WTC11 (cell line): ENCODE measurements at regions not wholly inside any gene's neighbourhood (a gene's known extent, or its start where the extent isn't known, plus 50 kb on each side); places are given as distances from the start of the nearest gene placed in this dataset.

ENCODE experiments used
- ATAC-seq: fragments of 200-7000 bp; cut with Tn5 transposase; 2 replicates; pipeline ENCODE4 v1.10.0; 2021; ENCODE audit warnings: mild to moderate bottlenecking, moderate library complexity
- CTCF ChIA-PET: fragments of 300-600 bp; sonication (Branson Sonifier 250); formaldehyde crosslinking; loops from one replicate; lab custom pipeline; 2021; ENCODE audit warnings: antibody characterized with exemption; lab: Charles Lee
- POLR2A ChIA-PET: fragments of 350-600 bp; sonication (Branson Sonifier 250); formaldehyde crosslinking; loops from one replicate; lab custom pipeline; 2021; ENCODE audit warnings: antibody characterized with exemption; lab: Charles Lee
- DNase-seq: peaks from one replicate; pipeline ENCODE4 v3.0.0; 2021; ENCODE audit warnings: low spot score
- H3K27ac Mint-ChIP-seq: 2 replicates; pipeline ENCODE4 v1.8.0; 2021; ENCODE audit warnings: mixed read lengths
- H3K27me3 Mint-ChIP-seq: 2 replicates; pipeline ENCODE4 v1.8.0; 2021; ENCODE audit warnings: low read depth, mild to moderate bottlenecking, moderate library complexity, mixed read lengths
- H3K36me3 Mint-ChIP-seq: 2 replicates; pipeline ENCODE4 v1.8.0; 2021; ENCODE audit warnings: mixed read lengths
- H3K4me1 Mint-ChIP-seq: 2 replicates; pipeline ENCODE4 v1.8.0; 2022; ENCODE audit warnings: mixed read lengths
- H3K4me3 Mint-ChIP-seq: 2 replicates; pipeline ENCODE4 v1.8.0; 2021; ENCODE audit warnings: mild to moderate bottlenecking, moderate library complexity, mixed read lengths
- H3K9me3 Mint-ChIP-seq: 2 replicates; pipeline ENCODE4 v1.8.0; 2021; ENCODE audit warnings: mixed read lengths
- ATF1 ChIP-seq: sonication (generic); formaldehyde crosslinking; IDR thresholded peaks from 2 replicates; pipeline ENCODE4 v1.8.1; 2023; ENCODE audit warnings: mild to moderate bottlenecking, moderate library complexity, missing genetic modification reagents
- CBFB ChIP-seq: sonication (generic); formaldehyde crosslinking; IDR thresholded peaks from 2 replicates; pipeline ENCODE4 v1.8.1; 2022; ENCODE audit warnings: mild to moderate bottlenecking, low read depth, missing genetic modification reagents
- ERG ChIP-seq: fragments of 250-450 bp; sonication (Bioruptor Pico); IDR thresholded peaks from 2 replicates; pipeline ENCODE4 v1.8.0; 2021; ENCODE audit warnings: mild to moderate bottlenecking
- KAT7 ChIP-seq: sonication (generic); formaldehyde crosslinking; IDR thresholded peaks from 2 replicates; pipeline ENCODE4 v1.8.1; 2023; ENCODE audit warnings: missing genetic modification reagents, mild to moderate bottlenecking, borderline replicate concordance
- MAX ChIP-seq: sonication (generic); formaldehyde crosslinking; IDR thresholded peaks from 2 replicates; pipeline ENCODE4 v1.8.0; 2022; ENCODE audit warnings: mild to moderate bottlenecking, missing genetic modification reagents
- MYBL2 ChIP-seq: sonication (generic); formaldehyde crosslinking; IDR thresholded peaks from 2 replicates; pipeline ENCODE4 v1.8.1; 2023; ENCODE audit warnings: mild to moderate bottlenecking, moderate library complexity, missing genetic modification reagents
- NFATC4 ChIP-seq: fragments of 250-450 bp; sonication (Bioruptor Pico); IDR thresholded peaks from 2 replicates; pipeline ENCODE4 v1.9.0; 2021; ENCODE audit warnings: mild to moderate bottlenecking
- NFYB ChIP-seq: sonication (generic); formaldehyde crosslinking; conservative IDR thresholded peaks from 2 replicates; pipeline ENCODE4 v1.8.0; 2022; ENCODE audit warnings: low read depth, missing genetic modification reagents
- OVOL2 ChIP-seq: fragments of 250-450 bp; sonication (Bioruptor Pico); IDR thresholded peaks from 2 replicates; pipeline ENCODE4 v1.9.0; 2021; ENCODE audit warnings: mild to moderate bottlenecking, borderline replicate concordance
- ZMAT4 ChIP-seq: fragments of 250-450 bp; sonication (Bioruptor Pico); IDR thresholded peaks from 2 replicates; pipeline ENCODE4 v1.9.0; 2021; ENCODE audit warnings: mild to moderate bottlenecking
- TF ChIP-seq, protein P1 (sequence below): sonication (generic); formaldehyde crosslinking; IDR thresholded peaks from 2 replicates; pipeline ENCODE4 v1.8.0; 2022; ENCODE audit warnings: mild to moderate bottlenecking, missing genetic modification reagents
- TF ChIP-seq, protein P2 (sequence below): fragments of 250-450 bp; sonication (Bioruptor Pico); IDR thresholded peaks from 2 replicates; pipeline ENCODE4 v1.9.0; 2021; ENCODE audit warnings: mild to moderate bottlenecking, borderline replicate concordance
- TF ChIP-seq, protein P3 (sequence below): fragments of 250-450 bp; sonication (Bioruptor Pico); IDR thresholded peaks from 2 replicates; pipeline ENCODE4 v2.1.2; 2022; ENCODE audit warnings: mild to moderate bottlenecking, moderate library complexity
- TF ChIP-seq, protein P4 (sequence below): sonication (generic); formaldehyde crosslinking; IDR thresholded peaks from 2 replicates; pipeline ENCODE4 v1.8.1; 2023; ENCODE audit warnings: mild to moderate bottlenecking, missing genetic modification reagents, moderate library complexity
- TF ChIP-seq, protein P5 (sequence below): sonication (generic); formaldehyde crosslinking; IDR thresholded peaks from 2 replicates; pipeline ENCODE4 v1.8.0; 2022; ENCODE audit warnings: missing genetic modification reagents

DNA sequence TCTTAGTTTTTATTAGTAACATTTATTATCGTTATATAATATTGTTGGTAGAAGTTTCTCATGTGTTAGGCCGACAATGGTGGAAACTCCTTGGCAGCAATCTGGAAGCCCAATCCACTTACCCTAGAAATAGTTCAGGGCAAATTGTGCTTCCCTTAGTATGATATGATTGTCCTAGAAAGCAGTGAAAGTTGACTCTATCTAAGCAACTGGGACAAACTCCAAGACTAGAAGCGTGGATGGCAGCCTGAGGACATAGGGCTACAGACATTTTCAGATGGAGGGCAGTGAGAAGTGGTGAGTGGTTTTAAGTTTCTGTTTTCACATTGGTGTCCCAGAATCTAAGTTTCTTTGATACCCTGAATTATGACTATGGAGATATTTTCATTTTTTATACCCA, 63.3 kb upstream of the TRPC3 start:
- H3K4me1 Mint-ChIP-seq, result no peaks in the 10 kb centered on the region
- CTCF ChIA-PET, result no interaction called here
- TF ChIP-seq MAX (CRISPR knock-in tag), result no peak
- TF ChIP-seq MYBL2, result no peak
- TF ChIP-seq ZMAT4 (CRISPR knock-in tag), result no peak
- no peak for TF ChIP-seq NFYB (CRISPR knock-in tag)
- TF ChIP-seq, protein P1, sequence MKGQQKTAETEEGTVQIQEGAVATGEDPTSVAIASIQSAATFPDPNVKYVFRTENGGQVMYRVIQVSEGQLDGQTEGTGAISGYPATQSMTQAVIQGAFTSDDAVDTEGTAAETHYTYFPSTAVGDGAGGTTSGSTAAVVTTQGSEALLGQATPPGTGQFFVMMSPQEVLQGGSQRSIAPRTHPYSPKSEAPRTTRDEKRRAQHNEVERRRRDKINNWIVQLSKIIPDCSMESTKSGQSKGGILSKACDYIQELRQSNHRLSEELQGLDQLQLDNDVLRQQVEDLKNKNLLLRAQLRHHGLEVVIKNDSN, result no peak
- TF ChIP-seq NFATC4 (CRISPR knock-in tag), result no peak
- TF ChIP-seq ATF1, result no peak
- TF ChIP-seq, protein P2, sequence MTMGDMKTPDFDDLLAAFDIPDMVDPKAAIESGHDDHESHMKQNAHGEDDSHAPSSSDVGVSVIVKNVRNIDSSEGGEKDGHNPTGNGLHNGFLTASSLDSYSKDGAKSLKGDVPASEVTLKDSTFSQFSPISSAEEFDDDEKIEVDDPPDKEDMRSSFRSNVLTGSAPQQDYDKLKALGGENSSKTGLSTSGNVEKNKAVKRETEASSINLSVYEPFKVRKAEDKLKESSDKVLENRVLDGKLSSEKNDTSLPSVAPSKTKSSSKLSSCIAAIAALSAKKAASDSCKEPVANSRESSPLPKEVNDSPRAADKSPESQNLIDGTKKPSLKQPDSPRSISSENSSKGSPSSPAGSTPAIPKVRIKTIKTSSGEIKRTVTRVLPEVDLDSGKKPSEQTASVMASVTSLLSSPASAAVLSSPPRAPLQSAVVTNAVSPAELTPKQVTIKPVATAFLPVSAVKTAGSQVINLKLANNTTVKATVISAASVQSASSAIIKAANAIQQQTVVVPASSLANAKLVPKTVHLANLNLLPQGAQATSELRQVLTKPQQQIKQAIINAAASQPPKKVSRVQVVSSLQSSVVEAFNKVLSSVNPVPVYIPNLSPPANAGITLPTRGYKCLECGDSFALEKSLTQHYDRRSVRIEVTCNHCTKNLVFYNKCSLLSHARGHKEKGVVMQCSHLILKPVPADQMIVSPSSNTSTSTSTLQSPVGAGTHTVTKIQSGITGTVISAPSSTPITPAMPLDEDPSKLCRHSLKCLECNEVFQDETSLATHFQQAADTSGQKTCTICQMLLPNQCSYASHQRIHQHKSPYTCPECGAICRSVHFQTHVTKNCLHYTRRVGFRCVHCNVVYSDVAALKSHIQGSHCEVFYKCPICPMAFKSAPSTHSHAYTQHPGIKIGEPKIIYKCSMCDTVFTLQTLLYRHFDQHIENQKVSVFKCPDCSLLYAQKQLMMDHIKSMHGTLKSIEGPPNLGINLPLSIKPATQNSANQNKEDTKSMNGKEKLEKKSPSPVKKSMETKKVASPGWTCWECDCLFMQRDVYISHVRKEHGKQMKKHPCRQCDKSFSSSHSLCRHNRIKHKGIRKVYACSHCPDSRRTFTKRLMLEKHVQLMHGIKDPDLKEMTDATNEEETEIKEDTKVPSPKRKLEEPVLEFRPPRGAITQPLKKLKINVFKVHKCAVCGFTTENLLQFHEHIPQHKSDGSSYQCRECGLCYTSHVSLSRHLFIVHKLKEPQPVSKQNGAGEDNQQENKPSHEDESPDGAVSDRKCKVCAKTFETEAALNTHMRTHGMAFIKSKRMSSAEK (CRISPR knock-in tag), result no peak
- no peak for TF ChIP-seq KAT7
- TF ChIP-seq ERG (CRISPR knock-in tag), result no peak
- TF ChIP-seq, protein P3, sequence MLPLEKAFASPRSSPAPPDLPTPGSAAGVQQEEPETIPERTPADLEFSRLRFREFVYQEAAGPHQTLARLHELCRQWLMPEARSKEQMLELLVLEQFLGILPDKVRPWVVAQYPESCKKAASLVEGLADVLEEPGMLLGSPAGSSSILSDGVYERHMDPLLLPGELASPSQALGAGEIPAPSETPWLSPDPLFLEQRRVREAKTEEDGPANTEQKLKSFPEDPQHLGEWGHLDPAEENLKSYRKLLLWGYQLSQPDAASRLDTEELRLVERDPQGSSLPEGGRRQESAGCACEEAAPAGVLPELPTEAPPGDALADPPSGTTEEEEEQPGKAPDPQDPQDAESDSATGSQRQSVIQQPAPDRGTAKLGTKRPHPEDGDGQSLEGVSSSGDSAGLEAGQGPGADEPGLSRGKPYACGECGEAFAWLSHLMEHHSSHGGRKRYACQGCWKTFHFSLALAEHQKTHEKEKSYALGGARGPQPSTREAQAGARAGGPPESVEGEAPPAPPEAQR, result no peak
- TF ChIP-seq OVOL2 (CRISPR knock-in tag), result no peak
- no peaks in the 10 kb centered on the region for H3K36me3 Mint-ChIP-seq
- H3K4me3 Mint-ChIP-seq, result no peak overlapping the region
- H3K27ac Mint-ChIP-seq, result no peak overlapping the region
- ATAC-seq, result no peak
- no peak for DNase-seq
- no peaks in the 10 kb centered on the region; the same call in 1 of the 2 replicates for H3K27me3 Mint-ChIP-seq
- H3K9me3 Mint-ChIP-seq, result no peaks in the 10 kb centered on the region; the same call in 1 of the 2 replicates
- POLR2A ChIA-PET, result no interaction called here

DNA sequence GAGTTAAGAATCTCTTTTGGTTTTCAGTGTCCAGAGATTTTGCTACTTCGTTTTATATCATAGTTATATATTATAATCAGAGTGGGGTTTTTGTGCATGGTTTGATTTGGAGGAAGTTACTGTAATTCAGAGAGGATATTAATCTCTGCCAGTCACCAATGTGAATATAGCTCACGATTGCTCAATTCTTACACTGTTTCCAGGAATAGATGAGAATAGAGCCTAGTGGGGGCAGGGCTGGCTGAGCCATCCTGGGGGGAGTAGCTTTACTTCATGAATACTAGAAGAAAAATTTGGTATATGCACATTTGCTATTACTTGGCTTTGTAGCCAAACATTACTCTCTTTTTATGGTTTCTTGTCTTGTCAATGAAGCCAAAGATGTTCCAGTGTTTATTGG, 60.9 kb upstream of the TRPC3 start:
- no peak for ATAC-seq
- TF ChIP-seq, protein P4, sequence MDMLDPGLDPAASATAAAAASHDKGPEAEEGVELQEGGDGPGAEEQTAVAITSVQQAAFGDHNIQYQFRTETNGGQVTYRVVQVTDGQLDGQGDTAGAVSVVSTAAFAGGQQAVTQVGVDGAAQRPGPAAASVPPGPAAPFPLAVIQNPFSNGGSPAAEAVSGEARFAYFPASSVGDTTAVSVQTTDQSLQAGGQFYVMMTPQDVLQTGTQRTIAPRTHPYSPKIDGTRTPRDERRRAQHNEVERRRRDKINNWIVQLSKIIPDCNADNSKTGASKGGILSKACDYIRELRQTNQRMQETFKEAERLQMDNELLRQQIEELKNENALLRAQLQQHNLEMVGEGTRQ, result no peak
- TF ChIP-seq ATF1, result no peak
- TF ChIP-seq, protein P5, sequence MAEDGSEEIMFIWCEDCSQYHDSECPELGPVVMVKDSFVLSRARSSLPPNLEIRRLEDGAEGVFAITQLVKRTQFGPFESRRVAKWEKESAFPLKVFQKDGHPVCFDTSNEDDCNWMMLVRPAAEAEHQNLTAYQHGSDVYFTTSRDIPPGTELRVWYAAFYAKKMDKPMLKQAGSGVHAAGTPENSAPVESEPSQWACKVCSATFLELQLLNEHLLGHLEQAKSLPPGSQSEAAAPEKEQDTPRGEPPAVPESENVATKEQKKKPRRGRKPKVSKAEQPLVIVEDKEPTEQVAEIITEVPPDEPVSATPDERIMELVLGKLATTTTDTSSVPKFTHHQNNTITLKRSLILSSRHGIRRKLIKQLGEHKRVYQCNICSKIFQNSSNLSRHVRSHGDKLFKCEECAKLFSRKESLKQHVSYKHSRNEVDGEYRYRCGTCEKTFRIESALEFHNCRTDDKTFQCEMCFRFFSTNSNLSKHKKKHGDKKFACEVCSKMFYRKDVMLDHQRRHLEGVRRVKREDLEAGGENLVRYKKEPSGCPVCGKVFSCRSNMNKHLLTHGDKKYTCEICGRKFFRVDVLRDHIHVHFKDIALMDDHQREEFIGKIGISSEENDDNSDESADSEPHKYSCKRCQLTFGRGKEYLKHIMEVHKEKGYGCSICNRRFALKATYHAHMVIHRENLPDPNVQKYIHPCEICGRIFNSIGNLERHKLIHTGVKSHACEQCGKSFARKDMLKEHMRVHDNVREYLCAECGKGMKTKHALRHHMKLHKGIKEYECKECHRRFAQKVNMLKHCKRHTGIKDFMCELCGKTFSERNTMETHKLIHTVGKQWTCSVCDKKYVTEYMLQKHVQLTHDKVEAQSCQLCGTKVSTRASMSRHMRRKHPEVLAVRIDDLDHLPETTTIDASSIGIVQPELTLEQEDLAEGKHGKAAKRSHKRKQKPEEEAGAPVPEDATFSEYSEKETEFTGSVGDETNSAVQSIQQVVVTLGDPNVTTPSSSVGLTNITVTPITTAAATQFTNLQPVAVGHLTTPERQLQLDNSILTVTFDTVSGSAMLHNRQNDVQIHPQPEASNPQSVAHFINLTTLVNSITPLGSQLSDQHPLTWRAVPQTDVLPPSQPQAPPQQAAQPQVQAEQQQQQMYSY (CRISPR knock-in tag), result no peak
- no peak for TF ChIP-seq CBFB (CRISPR knock-in tag)
- TF ChIP-seq, all 79 proteins: peak for 0
- Mint-ChIP-seq H3K36me3 (no peaks in the 10 kb centered on the region), H3K4me1 (peaks cover 4% of the 10 kb centered on the region), H3K9me3 (no peaks in the 10 kb centered on the region), H3K4me3 (no peak overlapping the region), H3K27me3 (no peaks in the 10 kb centered on the region), H3K27ac (no peak overlapping the region)
- CTCF ChIA-PET, result interaction anchor here (1.9 kb wide), 1 partner anchor 9 kb away, joined by 5 read pairs; no protein-coding TSS in a partner anchor
- no peak for DNase-seq
- POLR2A ChIA-PET, result no interaction called here
